Omental fat pad (tissue), 3 donors: ENCODE measurements at regions not wholly inside any gene's neighbourhood (a gene's known extent, or its start where the extent isn't known, plus 50 kb on each side); places are given as distances from the start of the nearest gene placed in this dataset.

Source experiments
- ATAC-seq: fragments of 150-250 bp; one replicate; pipeline ENCODE4 v1.9.1; 2016; ENCODE audit warnings: mild to moderate bottlenecking, moderate library complexity; ENCODE audit not compliant: low FRiP score
- DNase-seq: peaks from one replicate; pipeline ENCODE4 v3.0.0-alpha.2; 2019; ENCODE audit warnings: low spot score
- TF ChIP-seq, protein P1 (sequence below), 3 donors: fragments of 450-650 bp; IDR thresholded peaks; one replicate each; pipeline ENCODE4 v1.5.1; 2016 to 2017; ENCODE audit warnings: antibody characterized with exemption in 3 of 3, mild to moderate bottlenecking in 3 of 3, moderate library complexity in 2 of 3

DNA sequence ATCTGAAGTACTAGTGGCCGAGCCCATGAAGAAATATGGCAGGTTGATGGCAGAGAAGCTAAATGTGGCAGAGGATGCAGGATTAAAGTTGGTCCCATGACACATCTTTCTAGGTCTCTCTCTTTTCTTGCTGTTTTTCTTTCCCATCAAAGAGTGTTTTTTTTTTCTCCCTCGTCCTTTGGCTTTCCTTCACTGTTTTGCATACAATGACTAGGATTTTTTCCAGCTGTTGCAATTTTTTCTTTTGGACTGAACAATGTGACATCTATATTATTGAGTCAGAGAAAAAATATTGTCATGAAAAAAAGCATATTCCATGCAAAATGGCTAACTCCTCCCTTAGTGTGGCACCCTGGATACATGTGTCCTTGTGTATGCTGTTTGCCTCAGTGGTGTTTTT is 939.5 kb upstream of the FANCL start:
- no peak for ATAC-seq
- TF ChIP-seq, protein P1, sequence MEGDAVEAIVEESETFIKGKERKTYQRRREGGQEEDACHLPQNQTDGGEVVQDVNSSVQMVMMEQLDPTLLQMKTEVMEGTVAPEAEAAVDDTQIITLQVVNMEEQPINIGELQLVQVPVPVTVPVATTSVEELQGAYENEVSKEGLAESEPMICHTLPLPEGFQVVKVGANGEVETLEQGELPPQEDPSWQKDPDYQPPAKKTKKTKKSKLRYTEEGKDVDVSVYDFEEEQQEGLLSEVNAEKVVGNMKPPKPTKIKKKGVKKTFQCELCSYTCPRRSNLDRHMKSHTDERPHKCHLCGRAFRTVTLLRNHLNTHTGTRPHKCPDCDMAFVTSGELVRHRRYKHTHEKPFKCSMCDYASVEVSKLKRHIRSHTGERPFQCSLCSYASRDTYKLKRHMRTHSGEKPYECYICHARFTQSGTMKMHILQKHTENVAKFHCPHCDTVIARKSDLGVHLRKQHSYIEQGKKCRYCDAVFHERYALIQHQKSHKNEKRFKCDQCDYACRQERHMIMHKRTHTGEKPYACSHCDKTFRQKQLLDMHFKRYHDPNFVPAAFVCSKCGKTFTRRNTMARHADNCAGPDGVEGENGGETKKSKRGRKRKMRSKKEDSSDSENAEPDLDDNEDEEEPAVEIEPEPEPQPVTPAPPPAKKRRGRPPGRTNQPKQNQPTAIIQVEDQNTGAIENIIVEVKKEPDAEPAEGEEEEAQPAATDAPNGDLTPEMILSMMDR (IDR thresholded peaks at IDR 0.05), result no peak
- DNase-seq, result no peak

DNA sequence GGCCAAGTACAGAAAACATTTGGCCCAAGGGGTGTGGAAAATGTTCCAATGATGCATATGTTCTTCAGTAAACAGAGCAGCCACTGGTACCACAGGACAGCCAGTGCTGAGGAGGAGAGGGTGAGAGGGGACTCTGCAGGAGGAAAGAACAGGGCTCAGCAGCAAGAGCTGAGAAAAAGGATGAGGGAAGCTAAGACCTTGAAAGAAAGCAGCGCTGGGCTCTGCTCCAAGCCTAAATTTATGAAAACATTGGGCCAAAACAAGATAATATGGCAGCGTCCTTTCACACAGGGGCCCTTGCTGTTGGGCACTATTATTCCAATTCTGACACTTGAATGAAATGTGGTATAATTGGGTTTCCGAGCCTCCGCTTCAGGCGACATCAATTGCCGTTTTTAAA is 939.0 kb upstream of the FANCL start:
- DNase-seq (no peak), ATAC-seq (no peak)
- TF ChIP-seq, protein P1 (IDR thresholded peaks at IDR 0.05), result no peak

DNA sequence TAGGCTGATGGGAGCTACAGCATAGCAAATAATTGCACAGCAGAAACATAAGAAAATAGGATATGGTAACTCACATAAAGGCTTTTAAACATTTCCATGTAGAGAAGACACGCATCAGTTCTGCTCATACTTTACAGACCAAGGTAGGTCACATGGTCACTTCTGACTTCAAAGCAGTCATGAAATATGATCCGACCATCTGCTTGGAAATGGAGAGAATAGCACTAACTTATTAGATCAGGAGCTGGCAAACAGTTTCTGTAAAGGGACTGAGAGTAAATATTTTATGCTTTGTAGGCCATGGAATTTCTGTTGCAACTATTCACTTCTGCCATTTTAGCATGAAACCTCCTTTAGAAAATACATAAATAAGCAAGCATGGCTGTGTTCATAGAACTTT is 936.6 kb upstream of the FANCL start:
- ATAC-seq (no peak), DNase-seq (no peak)
- TF ChIP-seq, protein P1 (IDR thresholded peaks at IDR 0.05), result no peak

DNA sequence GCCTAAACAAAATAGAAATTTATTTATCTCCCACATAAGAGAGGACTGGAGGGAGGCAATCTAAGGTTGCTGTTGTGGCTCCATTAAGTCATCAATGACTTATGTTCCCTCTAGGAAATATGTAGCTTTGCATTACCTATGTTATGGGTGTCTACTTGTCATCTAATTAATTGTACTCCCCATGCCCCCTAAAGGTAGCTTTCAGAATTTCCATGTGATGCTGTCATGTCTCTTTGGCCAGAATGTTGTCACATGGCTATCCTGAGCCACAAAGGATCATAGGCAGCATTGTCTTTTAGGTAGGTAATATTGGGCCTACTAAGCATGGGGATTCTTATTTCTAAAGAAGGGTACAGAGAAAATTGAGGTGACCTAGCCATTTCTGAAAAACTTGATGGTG is 935.6 kb upstream of the FANCL start:
- ATAC-seq, result no peak
- TF ChIP-seq, protein P1 (IDR thresholded peaks at IDR 0.05), result no peak
- DNase-seq, result no peak

- no peak for ATAC-seq
- TF ChIP-seq, protein P1 (IDR thresholded peaks at IDR 0.05), result no peak
Measured at GRCh38 chr2:59174536-59175243, 933.6 kb upstream of the FANCL start.

DNA sequence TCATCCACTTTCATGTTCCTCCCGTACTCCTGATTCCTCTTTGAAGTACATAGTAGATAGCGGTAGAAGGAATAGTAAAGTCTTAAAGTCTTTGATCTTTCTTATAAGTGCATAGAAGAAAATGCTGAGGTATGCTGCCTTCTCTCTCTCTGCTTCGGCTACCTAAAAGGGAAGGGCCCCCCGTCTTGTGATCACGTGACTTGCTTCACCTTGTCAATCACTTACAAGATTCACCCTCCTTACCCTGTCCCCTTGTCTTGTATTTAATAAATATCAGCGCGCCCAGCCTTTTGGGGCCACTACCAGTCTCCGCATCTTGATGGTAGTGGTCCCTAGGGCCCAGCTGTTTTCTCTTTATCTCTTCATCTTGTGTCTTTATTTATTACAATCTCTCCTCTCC is 932.2 kb upstream of the FANCL start:
- TF ChIP-seq, protein P1 (IDR thresholded peaks at IDR 0.05), result no peak
- ATAC-seq (no peak), DNase-seq (no peak)

More at GRCh38 chr2:59174536-59175243, 933.6 kb upstream of the FANCL start:
- DNase-seq, result no peak

DNA sequence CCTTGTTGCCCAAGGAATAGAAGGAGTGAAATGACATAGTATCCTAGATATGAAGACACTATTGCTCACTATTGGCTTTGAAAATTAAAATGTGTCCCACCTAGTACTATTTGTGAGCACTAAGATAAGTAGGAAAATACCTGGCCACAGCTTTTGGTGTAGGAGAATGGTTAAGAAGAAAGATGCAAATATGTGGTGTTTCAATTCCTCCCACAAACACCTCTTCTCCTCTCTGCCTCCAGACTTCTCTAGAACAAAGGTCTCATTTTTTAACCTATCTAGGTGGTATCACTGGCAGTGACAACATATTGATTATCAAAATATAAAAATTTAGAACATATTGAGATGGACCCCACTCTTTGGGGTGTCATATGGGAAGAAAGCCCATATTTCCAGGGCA is 929.9 kb upstream of the FANCL start:
- DNase-seq (no peak), ATAC-seq (no peak)

More for the DNA sequence above, 929.9 kb upstream of the FANCL start:
- TF ChIP-seq, protein P1 (IDR thresholded peaks at IDR 0.05), result no peak
